GM12865 (cell line): ENCODE measurements at regions not wholly inside any gene's neighbourhood (a gene's known extent, or its start where the extent isn't known, plus 50 kb on each side); places are given as distances from the start of the nearest gene placed in this dataset.

Source experiments
- DNase-seq: peaks from one replicate; pipeline ENCODE4 v3.0.0; 2010; ENCODE audit warnings: low read depth
- H3K4me3 ChIP-seq: 2 replicates; pipeline ENCODE4 v1.5.1; 2011; ENCODE audit warnings: mild to moderate bottlenecking, low read depth, low read length, control low read depth
- TF ChIP-seq, protein P1 (sequence below): IDR thresholded peaks from 2 replicates; pipeline ENCODE4 v1.5.1; 2011; ENCODE audit warnings: low read length, control low read depth, low read depth, inconsistent platforms; ENCODE audit not compliant: insufficient read depth; ENCODE audit errors: missing control alignments

DNA sequence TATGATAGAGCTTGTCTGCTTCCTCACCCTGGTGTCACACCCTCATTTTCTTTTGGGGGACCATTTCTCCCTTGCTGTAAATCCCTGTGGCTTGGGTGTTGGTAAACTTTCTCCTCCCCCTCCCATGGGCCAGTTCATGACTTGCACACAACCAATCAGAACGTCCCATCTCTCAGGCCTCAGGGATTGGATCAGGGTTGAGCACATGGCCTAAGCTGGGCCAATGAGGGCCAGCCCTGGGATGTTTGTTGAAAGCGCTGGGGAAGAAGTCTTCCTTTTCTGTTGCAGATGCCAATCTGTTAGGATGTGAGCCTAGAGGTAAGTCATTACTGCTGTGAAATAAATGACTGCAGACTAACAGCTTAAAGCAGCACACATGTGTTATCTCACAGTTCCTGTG is 136.7 kb downstream of the AACS start:
- no peak overlapping the region for H3K4me3 ChIP-seq
- no peak for DNase-seq
- TF ChIP-seq, protein P1, sequence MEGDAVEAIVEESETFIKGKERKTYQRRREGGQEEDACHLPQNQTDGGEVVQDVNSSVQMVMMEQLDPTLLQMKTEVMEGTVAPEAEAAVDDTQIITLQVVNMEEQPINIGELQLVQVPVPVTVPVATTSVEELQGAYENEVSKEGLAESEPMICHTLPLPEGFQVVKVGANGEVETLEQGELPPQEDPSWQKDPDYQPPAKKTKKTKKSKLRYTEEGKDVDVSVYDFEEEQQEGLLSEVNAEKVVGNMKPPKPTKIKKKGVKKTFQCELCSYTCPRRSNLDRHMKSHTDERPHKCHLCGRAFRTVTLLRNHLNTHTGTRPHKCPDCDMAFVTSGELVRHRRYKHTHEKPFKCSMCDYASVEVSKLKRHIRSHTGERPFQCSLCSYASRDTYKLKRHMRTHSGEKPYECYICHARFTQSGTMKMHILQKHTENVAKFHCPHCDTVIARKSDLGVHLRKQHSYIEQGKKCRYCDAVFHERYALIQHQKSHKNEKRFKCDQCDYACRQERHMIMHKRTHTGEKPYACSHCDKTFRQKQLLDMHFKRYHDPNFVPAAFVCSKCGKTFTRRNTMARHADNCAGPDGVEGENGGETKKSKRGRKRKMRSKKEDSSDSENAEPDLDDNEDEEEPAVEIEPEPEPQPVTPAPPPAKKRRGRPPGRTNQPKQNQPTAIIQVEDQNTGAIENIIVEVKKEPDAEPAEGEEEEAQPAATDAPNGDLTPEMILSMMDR: no peak

DNA sequence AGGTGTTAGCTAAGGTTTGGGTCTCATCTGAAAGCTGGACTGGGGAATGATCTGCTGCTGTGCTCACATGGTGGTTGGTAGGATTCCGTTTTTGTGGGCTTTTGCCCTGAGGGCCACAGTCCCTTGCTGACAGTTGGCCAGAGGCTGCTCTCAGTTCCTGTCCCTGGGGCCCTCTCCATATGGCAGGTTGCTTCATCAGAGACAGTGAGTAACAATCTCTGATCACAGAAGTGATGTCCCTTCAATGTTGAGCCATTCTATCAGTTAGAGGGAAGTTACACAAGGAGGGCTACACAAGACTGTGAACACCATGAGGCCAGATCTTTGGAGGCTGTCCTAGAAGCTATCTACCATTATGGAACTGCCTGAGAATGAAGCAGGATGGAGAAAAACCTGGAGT is 137.2 kb downstream of the AACS start:
- TF ChIP-seq, protein P1: no peak

GRCh38 chr12:125203145-125203765 is 138.0 kb downstream of the AACS start:
- TF ChIP-seq, protein P1: peak; percentile 58
- H3K4me3 ChIP-seq: no peak overlapping the region
- DNase-seq: no peak

More for the DNA sequence above, 137.2 kb downstream of the AACS start:
- no peak for DNase-seq
- no peak overlapping the region for H3K4me3 ChIP-seq

GRCh38 chr12:125205386-125205785 is 140.2 kb downstream of the AACS start:
- TF ChIP-seq, protein P1: no peak
- H3K4me3 ChIP-seq: no peak overlapping the region
- DNase-seq: no peak

DNA sequence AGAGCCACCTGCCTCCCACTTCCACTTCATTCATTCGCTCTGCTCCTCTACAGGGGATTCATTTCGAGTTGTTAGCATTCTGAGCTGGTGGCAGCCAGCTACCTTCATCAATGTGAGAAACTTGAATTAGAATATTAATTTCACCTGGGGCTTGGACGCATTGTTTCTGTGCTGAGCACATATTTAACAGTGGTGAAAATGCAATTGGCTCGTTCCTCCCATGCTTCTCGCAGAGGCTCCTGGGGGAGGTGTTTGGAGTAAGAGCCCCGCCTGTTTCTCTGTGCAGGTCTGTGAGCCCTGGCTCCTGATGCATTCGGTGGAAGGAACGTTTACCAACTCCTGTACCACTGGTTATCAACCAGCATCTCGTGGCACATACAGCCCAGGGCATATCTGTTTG is 141.5 kb downstream of the AACS start:
- no peak overlapping the region for H3K4me3 ChIP-seq
- no peak for DNase-seq
- TF ChIP-seq, protein P1: no peak

DNA sequence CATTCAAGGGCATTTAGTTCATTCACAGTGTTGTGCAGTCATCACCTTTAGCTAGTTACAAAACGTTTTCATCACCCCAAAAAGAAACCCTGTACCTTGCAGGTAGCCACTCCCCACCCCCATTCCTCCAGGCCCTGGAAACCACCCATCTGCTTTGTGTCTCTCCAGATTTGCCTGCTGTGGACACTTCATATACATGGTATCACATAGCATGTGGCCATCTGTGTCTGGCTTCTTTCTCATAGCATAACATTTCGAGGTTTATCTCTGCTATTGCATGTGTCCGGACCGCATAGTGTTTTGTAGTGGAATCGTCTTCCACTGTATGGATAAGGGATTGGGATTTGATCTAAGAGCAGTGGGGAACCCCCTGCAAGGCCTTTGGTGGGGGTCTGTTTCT is 143.1 kb downstream of the AACS start:
- no peak for DNase-seq
- TF ChIP-seq, protein P1: no peak

DNA sequence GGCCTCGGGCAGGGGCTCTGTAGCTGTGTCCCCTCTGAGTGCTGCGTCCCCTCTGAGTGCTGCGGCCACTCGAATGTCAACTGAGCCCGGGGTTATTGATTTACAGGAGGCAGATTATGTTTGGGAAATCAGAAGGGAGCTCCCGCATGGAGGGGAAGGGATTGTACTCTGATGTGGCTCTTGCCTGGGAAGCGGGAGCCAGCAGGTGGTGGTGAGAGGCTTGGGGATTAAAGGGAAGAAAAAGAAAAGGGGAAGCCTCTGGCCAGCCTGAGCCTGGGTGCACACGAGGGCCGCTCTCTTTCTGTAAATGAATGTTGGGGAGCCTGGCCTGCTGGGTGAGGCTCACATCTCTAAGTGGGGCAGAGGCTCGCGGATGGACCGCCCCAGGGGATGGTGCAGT is 143.7 kb downstream of the AACS start:
- no peak for DNase-seq
- TF ChIP-seq, protein P1: no peak
- no peak overlapping the region for H3K4me3 ChIP-seq

More for the DNA sequence above, 143.1 kb downstream of the AACS start:
- no peak overlapping the region for H3K4me3 ChIP-seq
